GM23338 (cell line): ENCODE measurements at regions not wholly inside any gene's neighbourhood (a gene's known extent, or its start where the extent isn't known, plus 50 kb on each side); places are given as distances from the start of the nearest gene placed in this dataset.

Experiments used
- ATAC-seq: fragments of 200-7000 bp; cut with Tn5 transposase; 3 replicates; pipeline ENCODE4 v1.9.1; 2020
- DNase-seq: peaks from one replicate; pipeline ENCODE4 v3.0.0-alpha.2; 2015; ENCODE audit warnings: low spot score
- H2AFZ ChIP-seq: fragments of 200-600 bp; sonication (generic); 2 replicates; pipeline ENCODE4 v1.8.0; 2016; ENCODE audit warnings: antibody characterized with exemption, mild to moderate bottlenecking, moderate library complexity
- H3F3A ChIP-seq: fragments of 200-600 bp; sonication (generic); replicated peaks from 2 replicates; pipeline ENCODE4 v1.8.0; 2017; ENCODE audit warnings: antibody characterized with exemption, mixed run types, low read depth
- H3K27ac ChIP-seq: fragments of 200-600 bp; sonication (generic); 2 replicates; pipeline ENCODE4 v1.6.1; 2016; ENCODE audit warnings: low read depth
- H3K27me3 ChIP-seq: fragments of 200-600 bp; sonication (generic); 2 replicates; pipeline ENCODE4 v1.8.0; 2016; ENCODE audit warnings: mild to moderate bottlenecking, mixed run types, moderate library complexity; ENCODE audit not compliant: insufficient read depth
- H3K36me3 ChIP-seq: fragments of 200-600 bp; sonication (generic); 2 replicates; pipeline ENCODE4 v1.8.0; 2016; ENCODE audit warnings: mild to moderate bottlenecking; ENCODE audit not compliant: insufficient read depth
- H3K4me1 ChIP-seq: fragments of 200-600 bp; sonication (generic); 2 replicates; pipeline ENCODE4 v1.8.0; 2016; ENCODE audit warnings: mild to moderate bottlenecking, moderate library complexity; ENCODE audit not compliant: insufficient read depth
- H3K4me2 ChIP-seq: fragments of 200-600 bp; sonication (generic); 2 replicates; pipeline ENCODE4 v1.7.1; 2017; ENCODE audit warnings: mixed run types
- H3K4me3 ChIP-seq: fragments of 200-600 bp; sonication (generic); 2 replicates; pipeline ENCODE4 v1.6.1; 2016; ENCODE audit warnings: mixed run types
- H3K79me2 ChIP-seq: fragments of 200-600 bp; sonication (generic); replicated peaks from 2 replicates; pipeline ENCODE4 v1.8.0; 2017; ENCODE audit warnings: mild to moderate bottlenecking; ENCODE audit not compliant: insufficient read depth
- H3K9me2 ChIP-seq: fragments of 200-600 bp; sonication (generic); 2 replicates; pipeline ENCODE4 v1.8.0; 2017; ENCODE audit not compliant: insufficient read depth
- H4K20me1 ChIP-seq: fragments of 200-600 bp; sonication (generic); replicated peaks from 2 replicates; pipeline ENCODE4 v1.8.0; 2017; ENCODE audit warnings: mild to moderate bottlenecking; ENCODE audit not compliant: insufficient read depth
- H3K27ac Mint-ChIP-seq: 2 replicates; pipeline ENCODE4 v1.8.0; 2020; ENCODE audit warnings: inconsistent platforms, mild to moderate bottlenecking, moderate library complexity, mixed read lengths
- H3K27me3 Mint-ChIP-seq: 3 replicates; pipeline ENCODE4 v1.8.0; 2022; ENCODE audit warnings: low read depth, mild to moderate bottlenecking, moderate library complexity, mixed read lengths, inconsistent platforms; ENCODE audit not compliant: insufficient read depth, poor library complexity
- H3K36me3 Mint-ChIP-seq: 3 replicates; pipeline ENCODE4 v1.8.0; 2021; ENCODE audit warnings: low read depth, mild to moderate bottlenecking, inconsistent platforms, moderate library complexity, mixed read lengths
- H3K4me1 Mint-ChIP-seq: 3 replicates; pipeline ENCODE4 v1.8.0; 2020; ENCODE audit warnings: mild to moderate bottlenecking, inconsistent platforms, mixed read lengths
- H3K4me3 Mint-ChIP-seq: 3 replicates; pipeline ENCODE4 v1.8.0; 2021; ENCODE audit warnings: moderate library complexity, mild to moderate bottlenecking, inconsistent platforms, mixed read lengths
- H3K9me3 Mint-ChIP-seq: 3 replicates; pipeline ENCODE4 v1.8.0; 2020; ENCODE audit warnings: moderate library complexity, mild to moderate bottlenecking, inconsistent platforms, mixed read lengths
- EZH2 ChIP-seq: fragments of 200-600 bp; sonication (generic); IDR thresholded peaks from one replicate; pipeline ENCODE4 v1.8.0; 2017; ENCODE audit warnings: antibody characterized with exemption, mild to moderate bottlenecking, low read depth; ENCODE audit not compliant: unreplicated experiment
- EZH2phosphoT487 ChIP-seq: fragments of 200-600 bp; sonication (generic); IDR thresholded peaks from one replicate; pipeline ENCODE4 v1.8.1; 2018; ENCODE audit warnings: antibody characterized with exemption; ENCODE audit not compliant: unreplicated experiment
- NANOG ChIP-seq: IDR thresholded peaks from 2 replicates; pipeline ENCODE4 v1.6.1; 2016; ENCODE audit warnings: antibody characterized with exemption, borderline replicate concordance
- POLR2AphosphoS5 ChIP-seq: IDR thresholded peaks from 2 replicates; pipeline ENCODE4 v1.6.1; 2016; ENCODE audit warnings: antibody characterized with exemption, low read depth
- STAT1 ChIP-seq: IDR thresholded peaks from one replicate; pipeline ENCODE4 v1.6.1; 2016; ENCODE audit warnings: antibody characterized with exemption; ENCODE audit not compliant: unreplicated experiment
- TF ChIP-seq, protein P1 (sequence below): IDR thresholded peaks from 2 replicates; pipeline ENCODE4 v1.6.1; 2016; ENCODE audit warnings: antibody characterized with exemption
- TF ChIP-seq, protein P2 (sequence below), 2 experiments: fragments of 200-600 bp in 1 of 2; sonication (generic) in 1 of 2; conservative IDR thresholded peaks; 2 replicates each; pipeline versions ENCODE4 v1.5.1 to v1.6.1; 2016 to 2017; ENCODE audit warnings: antibody characterized with exemption in 2 of 2, low read depth in 2 of 2, mild to moderate bottlenecking in 2 of 2, moderate library complexity in 1 of 2
- TF ChIP-seq, protein P3 (sequence below): fragments of 250-450 bp; sonication (Bioruptor Pico); IDR thresholded peaks from 2 replicates; pipeline ENCODE4 v1.5.0; 2020; ENCODE audit warnings: mild to moderate bottlenecking, moderate library complexity
- TF ChIP-seq, protein P4 (sequence below): IDR thresholded peaks from one replicate; pipeline ENCODE4 v1.6.1; 2018; ENCODE audit warnings: antibody characterized with exemption; ENCODE audit not compliant: unreplicated experiment

DNA sequence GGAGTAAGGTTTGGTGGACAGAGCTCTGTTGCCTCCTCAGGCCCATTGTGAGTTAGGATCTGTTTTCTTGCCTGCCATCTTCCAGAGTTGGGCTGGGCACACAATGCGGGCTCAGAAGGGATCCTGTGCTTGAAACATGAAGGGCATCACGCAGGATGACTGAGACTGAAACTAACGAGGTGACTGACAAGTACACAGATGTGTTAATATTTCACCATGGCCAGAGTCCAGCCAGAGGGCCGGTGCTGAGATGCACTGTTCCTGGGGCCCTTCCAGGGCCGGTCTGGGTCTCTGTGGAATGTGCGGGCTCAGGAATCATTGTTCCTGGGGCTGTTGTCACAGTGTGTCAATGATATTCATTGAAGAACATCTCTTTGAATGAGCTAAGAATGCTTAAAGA, 163.7 kb downstream of the URI1 start (continued):
- TF ChIP-seq, protein P1, sequence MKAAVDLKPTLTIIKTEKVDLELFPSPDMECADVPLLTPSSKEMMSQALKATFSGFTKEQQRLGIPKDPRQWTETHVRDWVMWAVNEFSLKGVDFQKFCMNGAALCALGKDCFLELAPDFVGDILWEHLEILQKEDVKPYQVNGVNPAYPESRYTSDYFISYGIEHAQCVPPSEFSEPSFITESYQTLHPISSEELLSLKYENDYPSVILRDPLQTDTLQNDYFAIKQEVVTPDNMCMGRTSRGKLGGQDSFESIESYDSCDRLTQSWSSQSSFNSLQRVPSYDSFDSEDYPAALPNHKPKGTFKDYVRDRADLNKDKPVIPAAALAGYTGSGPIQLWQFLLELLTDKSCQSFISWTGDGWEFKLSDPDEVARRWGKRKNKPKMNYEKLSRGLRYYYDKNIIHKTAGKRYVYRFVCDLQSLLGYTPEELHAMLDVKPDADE: no peak
- no peak for TF ChIP-seq EZH2

DNA sequence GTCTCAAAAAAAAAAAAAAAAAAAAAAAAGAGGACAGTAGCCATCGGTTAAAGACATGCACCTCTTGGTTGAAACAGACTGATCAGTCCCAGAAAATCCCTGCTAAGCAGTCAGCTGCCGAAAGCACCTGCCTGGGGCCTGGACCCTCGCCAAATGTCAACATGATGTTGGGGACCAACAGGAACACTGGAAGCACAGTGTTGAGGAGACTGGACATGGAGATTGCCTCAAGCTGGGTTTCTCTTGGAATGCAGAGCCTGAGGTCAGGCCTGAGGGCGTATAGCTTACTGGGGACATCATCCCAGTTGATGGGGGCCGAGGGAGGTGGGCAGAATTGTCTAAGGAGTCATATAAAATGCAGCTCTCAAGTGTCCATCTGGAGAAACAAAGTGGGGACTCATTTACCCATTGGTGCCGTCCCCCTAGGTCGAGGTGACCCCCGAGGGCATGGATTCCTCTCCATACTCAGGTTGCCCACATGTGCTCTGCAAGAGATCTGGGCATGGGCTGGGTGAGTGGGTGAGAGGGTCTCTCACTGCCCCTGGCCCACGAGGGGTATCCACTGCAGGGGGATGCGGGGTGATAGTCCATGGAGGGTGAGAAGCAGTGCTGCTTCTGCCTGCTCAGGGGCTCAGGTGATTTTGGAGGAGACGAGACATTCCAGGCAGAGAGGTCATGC, 164.5 kb downstream of the URI1 start:
- H2AFZ ChIP-seq: no peak overlapping the region
- no peak overlapping the region for H3K27ac ChIP-seq
- no peaks in the 10 kb centered on the region for H3F3A ChIP-seq
- H3K36me3 Mint-ChIP-seq: peaks cover 4% of the 10 kb centered on the region; the same call in 1 of the 3 replicates
- no peak overlapping the region for H3K4me3 ChIP-seq
- H3K4me1 ChIP-seq: no peaks in the 10 kb centered on the region
- H3K79me2 ChIP-seq: no peaks in the 10 kb centered on the region
- H3K27ac Mint-ChIP-seq: no peak overlapping the region
- no peaks in the 10 kb centered on the region for H3K36me3 ChIP-seq
- H3K9me3 Mint-ChIP-seq: peaks cover 2% of the 10 kb centered on the region
- no peaks in the 10 kb centered on the region for H4K20me1 ChIP-seq
- ATAC-seq (no peak), DNase-seq (no peak)
- H3K4me3 Mint-ChIP-seq: no peak overlapping the region
- no peaks in the 10 kb centered on the region for H3K27me3 ChIP-seq
- H3K4me2 ChIP-seq: no peak overlapping the region
- H3K4me1 Mint-ChIP-seq: peaks cover 2% of the 10 kb centered on the region; the same call in 1 of the 3 replicates
- peaks cover 1% of the 10 kb centered on the region; the same call in 1 of the 2 replicates for H3K9me2 ChIP-seq
- TF ChIP-seq EZH2phosphoT487 (no peak), EZH2 (no peak), POLR2AphosphoS5 (no peak), STAT1 (no peak), NANOG (no peak)
- TF ChIP-seq, protein P2, sequence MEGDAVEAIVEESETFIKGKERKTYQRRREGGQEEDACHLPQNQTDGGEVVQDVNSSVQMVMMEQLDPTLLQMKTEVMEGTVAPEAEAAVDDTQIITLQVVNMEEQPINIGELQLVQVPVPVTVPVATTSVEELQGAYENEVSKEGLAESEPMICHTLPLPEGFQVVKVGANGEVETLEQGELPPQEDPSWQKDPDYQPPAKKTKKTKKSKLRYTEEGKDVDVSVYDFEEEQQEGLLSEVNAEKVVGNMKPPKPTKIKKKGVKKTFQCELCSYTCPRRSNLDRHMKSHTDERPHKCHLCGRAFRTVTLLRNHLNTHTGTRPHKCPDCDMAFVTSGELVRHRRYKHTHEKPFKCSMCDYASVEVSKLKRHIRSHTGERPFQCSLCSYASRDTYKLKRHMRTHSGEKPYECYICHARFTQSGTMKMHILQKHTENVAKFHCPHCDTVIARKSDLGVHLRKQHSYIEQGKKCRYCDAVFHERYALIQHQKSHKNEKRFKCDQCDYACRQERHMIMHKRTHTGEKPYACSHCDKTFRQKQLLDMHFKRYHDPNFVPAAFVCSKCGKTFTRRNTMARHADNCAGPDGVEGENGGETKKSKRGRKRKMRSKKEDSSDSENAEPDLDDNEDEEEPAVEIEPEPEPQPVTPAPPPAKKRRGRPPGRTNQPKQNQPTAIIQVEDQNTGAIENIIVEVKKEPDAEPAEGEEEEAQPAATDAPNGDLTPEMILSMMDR (conservative IDR thresholded peaks at IDR 0.05; ENCODE audit: low read depth in 2 of 2): no peak
- TF ChIP-seq, protein P1: no peak
- TF ChIP-seq, protein P3, sequence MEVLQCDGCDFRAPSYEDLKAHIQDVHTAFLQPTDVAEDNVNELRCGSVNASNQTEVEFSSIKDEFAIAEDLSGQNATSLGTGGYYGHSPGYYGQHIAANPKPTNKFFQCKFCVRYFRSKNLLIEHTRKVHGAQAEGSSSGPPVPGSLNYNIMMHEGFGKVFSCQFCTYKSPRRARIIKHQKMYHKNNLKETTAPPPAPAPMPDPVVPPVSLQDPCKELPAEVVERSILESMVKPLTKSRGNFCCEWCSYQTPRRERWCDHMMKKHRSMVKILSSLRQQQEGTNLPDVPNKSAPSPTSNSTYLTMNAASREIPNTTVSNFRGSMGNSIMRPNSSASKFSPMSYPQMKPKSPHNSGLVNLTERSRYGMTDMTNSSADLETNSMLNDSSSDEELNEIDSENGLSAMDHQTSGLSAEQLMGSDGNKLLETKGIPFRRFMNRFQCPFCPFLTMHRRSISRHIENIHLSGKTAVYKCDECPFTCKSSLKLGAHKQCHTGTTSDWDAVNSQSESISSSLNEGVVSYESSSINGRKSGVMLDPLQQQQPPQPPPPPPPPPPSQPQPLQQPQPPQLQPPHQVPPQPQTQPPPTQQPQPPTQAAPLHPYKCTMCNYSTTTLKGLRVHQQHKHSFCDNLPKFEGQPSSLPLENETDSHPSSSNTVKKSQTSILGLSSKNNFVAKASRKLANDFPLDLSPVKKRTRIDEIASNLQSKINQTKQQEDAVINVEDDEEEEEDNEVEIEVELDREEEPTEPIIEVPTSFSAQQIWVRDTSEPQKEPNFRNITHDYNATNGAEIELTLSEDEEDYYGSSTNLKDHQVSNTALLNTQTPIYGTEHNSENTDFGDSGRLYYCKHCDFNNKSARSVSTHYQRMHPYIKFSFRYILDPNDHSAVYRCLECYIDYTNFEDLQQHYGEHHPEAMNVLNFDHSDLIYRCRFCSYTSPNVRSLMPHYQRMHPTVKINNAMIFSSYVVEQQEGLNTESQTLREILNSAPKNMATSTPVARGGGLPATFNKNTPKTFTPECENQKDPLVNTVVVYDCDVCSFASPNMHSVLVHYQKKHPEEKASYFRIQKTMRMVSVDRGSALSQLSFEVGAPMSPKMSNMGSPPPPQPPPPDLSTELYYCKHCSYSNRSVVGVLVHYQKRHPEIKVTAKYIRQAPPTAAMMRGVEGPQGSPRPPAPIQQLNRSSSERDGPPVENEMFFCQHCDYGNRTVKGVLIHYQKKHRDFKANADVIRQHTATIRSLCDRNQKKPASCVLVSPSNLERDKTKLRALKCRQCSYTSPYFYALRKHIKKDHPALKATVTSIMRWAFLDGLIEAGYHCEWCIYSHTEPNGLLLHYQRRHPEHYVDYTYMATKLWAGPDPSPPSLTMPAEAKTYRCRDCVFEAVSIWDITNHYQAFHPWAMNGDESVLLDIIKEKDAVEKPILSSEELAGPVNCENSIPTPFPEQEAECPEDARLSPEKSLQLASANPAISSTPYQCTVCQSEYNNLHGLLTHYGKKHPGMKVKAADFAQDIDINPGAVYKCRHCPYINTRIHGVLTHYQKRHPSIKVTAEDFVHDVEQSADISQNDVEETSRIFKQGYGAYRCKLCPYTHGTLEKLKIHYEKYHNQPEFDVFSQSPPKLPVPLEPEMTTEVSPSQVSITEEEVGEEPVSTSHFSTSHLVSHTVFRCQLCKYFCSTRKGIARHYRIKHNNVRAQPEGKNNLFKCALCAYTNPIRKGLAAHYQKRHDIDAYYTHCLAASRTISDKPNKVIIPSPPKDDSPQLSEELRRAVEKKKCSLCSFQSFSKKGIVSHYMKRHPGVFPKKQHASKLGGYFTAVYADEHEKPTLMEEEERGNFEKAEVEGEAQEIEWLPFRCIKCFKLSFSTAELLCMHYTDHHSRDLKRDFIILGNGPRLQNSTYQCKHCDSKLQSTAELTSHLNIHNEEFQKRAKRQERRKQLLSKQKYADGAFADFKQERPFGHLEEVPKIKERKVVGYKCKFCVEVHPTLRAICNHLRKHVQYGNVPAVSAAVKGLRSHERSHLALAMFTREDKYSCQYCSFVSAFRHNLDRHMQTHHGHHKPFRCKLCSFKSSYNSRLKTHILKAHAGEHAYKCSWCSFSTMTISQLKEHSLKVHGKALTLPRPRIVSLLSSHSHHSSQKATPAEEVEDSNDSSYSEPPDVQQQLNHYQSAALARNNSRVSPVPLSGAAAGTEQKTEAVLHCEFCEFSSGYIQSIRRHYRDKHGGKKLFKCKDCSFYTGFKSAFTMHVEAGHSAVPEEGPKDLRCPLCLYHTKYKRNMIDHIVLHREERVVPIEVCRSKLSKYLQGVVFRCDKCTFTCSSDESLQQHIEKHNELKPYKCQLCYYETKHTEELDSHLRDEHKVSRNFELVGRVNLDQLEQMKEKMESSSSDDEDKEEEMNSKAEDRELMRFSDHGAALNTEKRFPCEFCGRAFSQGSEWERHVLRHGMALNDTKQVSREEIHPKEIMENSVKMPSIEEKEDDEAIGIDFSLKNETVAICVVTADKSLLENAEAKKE (CRISPR knock-in tag): no peak
- TF ChIP-seq, protein P4, sequence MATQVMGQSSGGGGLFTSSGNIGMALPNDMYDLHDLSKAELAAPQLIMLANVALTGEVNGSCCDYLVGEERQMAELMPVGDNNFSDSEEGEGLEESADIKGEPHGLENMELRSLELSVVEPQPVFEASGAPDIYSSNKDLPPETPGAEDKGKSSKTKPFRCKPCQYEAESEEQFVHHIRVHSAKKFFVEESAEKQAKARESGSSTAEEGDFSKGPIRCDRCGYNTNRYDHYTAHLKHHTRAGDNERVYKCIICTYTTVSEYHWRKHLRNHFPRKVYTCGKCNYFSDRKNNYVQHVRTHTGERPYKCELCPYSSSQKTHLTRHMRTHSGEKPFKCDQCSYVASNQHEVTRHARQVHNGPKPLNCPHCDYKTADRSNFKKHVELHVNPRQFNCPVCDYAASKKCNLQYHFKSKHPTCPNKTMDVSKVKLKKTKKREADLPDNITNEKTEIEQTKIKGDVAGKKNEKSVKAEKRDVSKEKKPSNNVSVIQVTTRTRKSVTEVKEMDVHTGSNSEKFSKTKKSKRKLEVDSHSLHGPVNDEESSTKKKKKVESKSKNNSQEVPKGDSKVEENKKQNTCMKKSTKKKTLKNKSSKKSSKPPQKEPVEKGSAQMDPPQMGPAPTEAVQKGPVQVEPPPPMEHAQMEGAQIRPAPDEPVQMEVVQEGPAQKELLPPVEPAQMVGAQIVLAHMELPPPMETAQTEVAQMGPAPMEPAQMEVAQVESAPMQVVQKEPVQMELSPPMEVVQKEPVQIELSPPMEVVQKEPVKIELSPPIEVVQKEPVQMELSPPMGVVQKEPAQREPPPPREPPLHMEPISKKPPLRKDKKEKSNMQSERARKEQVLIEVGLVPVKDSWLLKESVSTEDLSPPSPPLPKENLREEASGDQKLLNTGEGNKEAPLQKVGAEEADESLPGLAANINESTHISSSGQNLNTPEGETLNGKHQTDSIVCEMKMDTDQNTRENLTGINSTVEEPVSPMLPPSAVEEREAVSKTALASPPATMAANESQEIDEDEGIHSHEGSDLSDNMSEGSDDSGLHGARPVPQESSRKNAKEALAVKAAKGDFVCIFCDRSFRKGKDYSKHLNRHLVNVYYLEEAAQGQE: no peak
- peaks cover 13% of the 10 kb centered on the region for H3K27me3 Mint-ChIP-seq
